Transverse colon (tissue), 4 donors: ENCODE measurements at regions not wholly inside any gene's neighbourhood (a gene's known extent, or its start where the extent isn't known, plus 50 kb on each side); places are given as distances from the start of the nearest gene placed in this dataset.

Experiments
- DNase-seq: peaks from one replicate; pipeline ENCODE4 v3.0.0-alpha.2; 2019
- H3K27ac ChIP-seq, 4 donors: fragments of 200-600 bp; sonication (generic); 2 replicates each; pipeline ENCODE4 v1.5.1; 2016 to 2018; ENCODE audit warnings: inconsistent platforms in 4 of 4
- H3K27me3 ChIP-seq: fragments of 200-600 bp; sonication (generic); 2 replicates; pipeline ENCODE4 v1.5.1; 2017; ENCODE audit warnings: inconsistent platforms
- H3K36me3 ChIP-seq, 4 donors: fragments of 200-600 bp; sonication (generic); 2 replicates each; pipeline ENCODE4 v1.5.1; 2017 to 2019; ENCODE audit warnings: inconsistent platforms in 4 of 4
- H3K4me1 ChIP-seq, 4 donors: fragments of 200-600 bp; sonication (generic); 2 replicates each; pipeline ENCODE4 v1.5.1; 2017 to 2020; ENCODE audit warnings: inconsistent platforms in 4 of 4
- H3K4me3 ChIP-seq, 4 donors: fragments of 200-600 bp; sonication (generic); 1 replicate in 1 of 4; 2 replicates in 3 of 4; pipeline versions ENCODE4 v1.5.1 to v1.6.1; 2017 to 2019; ENCODE audit warnings: inconsistent platforms in 4 of 4
- H3K9me3 ChIP-seq, 2 donors: fragments of 200-600 bp; sonication (generic); 2 replicates each; pipeline ENCODE4 v1.5.1; 2017 to 2019; ENCODE audit warnings: inconsistent platforms in 2 of 2
- CTCF ChIP-seq, 5 experiments: fragments of 200-600 bp in 3 of 5; fragments of 450-650 bp in 2 of 5; sonication (generic) in 3 of 5; IDR thresholded peaks; 1 replicate in 2 of 5; 2 replicates in 3 of 5; pipeline ENCODE4 v1.5.1; 2016 to 2017; ENCODE audit warnings: antibody characterized with exemption in 5 of 5, inconsistent platforms in 3 of 5, mild to moderate bottlenecking in 2 of 5, moderate library complexity in 1 of 5
- EP300 ChIP-seq: sonication (generic); formaldehyde crosslinking; IDR thresholded peaks from one replicate; pipeline ENCODE4 v1.6.1; 2017; ENCODE audit warnings: antibody characterized with exemption, low read depth
- POLR2A ChIP-seq: fragments of 450-650 bp; IDR thresholded peaks from one replicate; pipeline ENCODE4 v1.6.1; 2016; ENCODE audit warnings: antibody characterized with exemption, mild to moderate bottlenecking, moderate library complexity
- POLR2AphosphoS5 ChIP-seq, 3 donors: sonication (generic); formaldehyde crosslinking; IDR thresholded peaks; one replicate each; pipeline ENCODE4 v1.6.1; 2016; ENCODE audit warnings: antibody characterized with exemption in 3 of 3
- WGBS, 2 donors: methylation state at CpG; one replicate each; pipeline ENCODE4 v1.1.5; 2018; ENCODE audit warnings: low coverage in 1 of 2; 5-methylcytosine and 5-hydroxymethylcytosine counted together
- in situ Hi-C, 4 donors: fragments of 200-750 bp; cut with MboI; loops; one replicate each; pipeline versions ENCODE4 v1.15.0 to v1.15.1; 2017; ENCODE audit warnings: low sequenced_read_pairs in 3 of 4, low pct_ligation_motif_present in 1 of 4, low pct_unique_long_range_greater_than_20kb in 1 of 4
- intact Hi-C: fragments of 100-400 bp; cut with DNase I; formaldehyde crosslinking; loops from one replicate; pipeline ENCODE4 v1.15.1; 2023; ENCODE audit warnings: low total_unique reads

- WGBS, 2 donors: 73 to 85% methylated on average over 6 to 7 of the region's 7 CpGs
- intact Hi-C loops: no loop called here
Observed at GRCh38 chr17:13413001-13413400, 188.7 kb downstream of the HS3ST3A1 start.

GRCh38 chr17:13410874-13411273 lies 190.9 kb downstream of the HS3ST3A1 start:
- TF ChIP-seq EP300 (no peak), POLR2AphosphoS5 (IDR thresholded peaks at IDR 0.05) (no peak), POLR2A (no peak), CTCF (IDR thresholded peaks at IDR 0.05) (no peak)
- intact Hi-C loops: no loop called here
- H3K27me3 ChIP-seq: no peaks in the 10 kb centered on the region
- peaks cover 0 to 6% (median 1%) of the 10 kb centered on the region in 4 donors for H3K4me1 ChIP-seq
- no peak for DNase-seq
- WGBS, 2 donors: 34 to 45% methylated on average over 2 of the region's 2 CpGs
- H3K27ac ChIP-seq: no peak overlapping the region
- in situ Hi-C loops: no loop called here
- no peaks in the 10 kb centered on the region for H3K9me3 ChIP-seq
- no peak overlapping the region for H3K4me3 ChIP-seq
- H3K36me3 ChIP-seq: no peaks in the 10 kb centered on the region

More at GRCh38 chr17:13413001-13413400, 188.7 kb downstream of the HS3ST3A1 start:
- no peaks in the 10 kb centered on the region for H3K27me3 ChIP-seq
- in situ Hi-C loops: no loop called here
- H3K4me1 ChIP-seq: peaks cover 0 to 12% (median 4%) of the 10 kb centered on the region in 4 donors
- DNase-seq: no peak
- H3K4me3 ChIP-seq: no peak overlapping the region
- H3K27ac ChIP-seq: no peak overlapping the region
- no peaks in the 10 kb centered on the region for H3K36me3 ChIP-seq
- no peak for TF ChIP-seq POLR2A
- no peak for TF ChIP-seq EP300
- no peak for TF ChIP-seq POLR2AphosphoS5 (IDR thresholded peaks at IDR 0.05)
- TF ChIP-seq CTCF (IDR thresholded peaks at IDR 0.05): no peak
- no peaks in the 10 kb centered on the region for H3K9me3 ChIP-seq

GRCh38 chr17:13410214-13410613 lies 191.5 kb downstream of the HS3ST3A1 start:
- in situ Hi-C loops: no loop called here
- intact Hi-C loops: no loop called here
- H3K4me1 ChIP-seq: peaks cover 0 to 4% (median 0%) of the 10 kb centered on the region in 4 donors
- H3K9me3 ChIP-seq: no peaks in the 10 kb centered on the region
- no peaks in the 10 kb centered on the region for H3K36me3 ChIP-seq
- TF ChIP-seq EP300 (no peak), POLR2AphosphoS5 (IDR thresholded peaks at IDR 0.05) (no peak), POLR2A (no peak), CTCF (IDR thresholded peaks at IDR 0.05) (no peak)
- H3K27me3 ChIP-seq: no peaks in the 10 kb centered on the region
- no peak overlapping the region for H3K27ac ChIP-seq
- no peak for DNase-seq
- WGBS, 2 donors: 66 to 76% methylated on average over 3 of the region's 3 CpGs
- H3K4me3 ChIP-seq: no peak overlapping the region

- no peak for DNase-seq
- no peak overlapping the region for H3K27ac ChIP-seq
- TF ChIP-seq CTCF (IDR thresholded peaks at IDR 0.05): no peak
- TF ChIP-seq POLR2AphosphoS5 (IDR thresholded peaks at IDR 0.05): no peak
- TF ChIP-seq POLR2A: no peak
- TF ChIP-seq EP300: no peak
Observed at GRCh38 chr17:13409455-13409854, 192.3 kb downstream of the HS3ST3A1 start.

More at GRCh38 chr17:13409455-13409854, 192.3 kb downstream of the HS3ST3A1 start:
- no peaks in the 10 kb centered on the region for H3K9me3 ChIP-seq
- in situ Hi-C loops: no loop called here
- intact Hi-C loops: no loop called here
- no peaks in the 10 kb centered on the region for H3K36me3 ChIP-seq
- no peaks in the 10 kb centered on the region for H3K27me3 ChIP-seq
- H3K4me3 ChIP-seq: no peak overlapping the region
- 83 to 89% methylated on average over 1 of the region's 1 CpG for WGBS, 2 donors
- H3K4me1 ChIP-seq: peaks cover 0 to 4% (median 0%) of the 10 kb centered on the region in 4 donors
